ENCODE measurements at regions not wholly inside any gene's neighbourhood (a gene's known extent, or its start where the extent isn't known, plus 50 kb on each side); places are given as distances from the start of the nearest gene placed in this dataset.
"Not testable (repeated sequence)": the region's sequence is repeated elsewhere in the genome, so short reads cannot be mapped to it uniquely, and the experiment has no call there.

GRCh38 chr9:93813221-93814076 lies 141.7 kb downstream of the BARX1 start:
- DNase-seq (ENCODE audit: low read depth in 2 of 2), result no peak

- DNase-seq (ENCODE audit: low read depth in 2 of 2), result no peak
These were observed 142.8 kb downstream of the BARX1 start for GRCh38 chr9:93812410-93812668.

GRCh38 chr9:93810028-93810971 lies 144.9 kb downstream of the BARX1 start:
- no peak for DNase-seq (ENCODE audit: low read depth in 2 of 2)

- no peak for DNase-seq (ENCODE audit: low read depth in 2 of 2)
These were observed 145.8 kb downstream of the BARX1 start for GRCh38 chr9:93809204-93809940.

GRCh38 chr9:93808115-93809029 lies 146.8 kb downstream of the BARX1 start:
- DNase-seq (ENCODE audit: low read depth in 2 of 2), result no peak

GRCh38 chr9:93807166-93808074 lies 147.7 kb downstream of the BARX1 start:
- no peak for DNase-seq (ENCODE audit: low read depth in 2 of 2)

- DNase-seq (ENCODE audit: low read depth in 2 of 2), result no peak
These were observed 153.4 kb downstream of the BARX1 start for GRCh38 chr9:93801581-93802284.

- DNase-seq (ENCODE audit: low read depth in 2 of 2), result no peak
These were observed 154.0 kb downstream of the BARX1 start for GRCh38 chr9:93801120-93801519.

GRCh38 chr9:93792358-93792757 lies 162.8 kb downstream of the BARX1 start:
- no peak for DNase-seq (ENCODE audit: low read depth in 2 of 2)

- DNase-seq (ENCODE audit: low read depth in 2 of 2), result no peak
These were observed 169.0 kb downstream of the BARX1 start for GRCh38 chr9:93786204-93786603.

- DNase-seq (ENCODE audit: low read depth in 2 of 2), result no peak
These were observed 178.3 kb downstream of the BARX1 start for GRCh38 chr9:93776873-93777272.

GRCh38 chr9:93776256-93776655 lies 178.9 kb downstream of the BARX1 start:
- no peak for DNase-seq (ENCODE audit: low read depth in 2 of 2)

GRCh38 chr9:93774331-93775102 lies 180.6 kb downstream of the BARX1 start:
- DNase-seq (ENCODE audit: low read depth in 2 of 2), result no peak

- DNase-seq (ENCODE audit: low read depth in 2 of 2), result no peak
These were observed 183.9 kb downstream of the BARX1 start for GRCh38 chr9:93771276-93771675.

GRCh38 chr9:93761822-93762221 lies 185.4 kb downstream of the PHF2 start:
- no peak for DNase-seq (ENCODE audit: low read depth in 2 of 2)

GRCh38 chr9:93750045-93750444 lies 173.7 kb downstream of the PHF2 start:
- DNase-seq (ENCODE audit: low read depth in 2 of 2), result no peak

GRCh38 chr9:93748827-93749226 lies 172.4 kb downstream of the PHF2 start:
- not testable (repeated sequence) for DNase-seq (ENCODE audit: low read depth in 2 of 2)

- no peak for DNase-seq (ENCODE audit: low read depth in 2 of 2)
These were observed 155.6 kb downstream of the PHF2 start for GRCh38 chr9:93731963-93732362.

- no peak for DNase-seq (ENCODE audit: low read depth in 2 of 2)
These were observed 154.3 kb downstream of the PHF2 start for GRCh38 chr9:93730648-93731047.

All from stimulated activated CD4-positive, alpha-beta T cell treated with anti-CD3 and anti-CD28 coated beads, Interleukin-15, amount 100 ng/mL, for 48 hours (primary cell).